IPS-15b (cell line): ENCODE measurements at regions not wholly inside any gene's neighbourhood (a gene's known extent, or its start where the extent isn't known, plus 50 kb on each side); places are given as distances from the start of the nearest gene placed in this dataset.

Experiments
- H3K27me3 ChIP-seq: one replicate; pipeline ENCODE4 v1.6.1; 2013; ENCODE audit warnings: low read length; ENCODE audit not compliant: control insufficient read depth, insufficient read depth
- H3K36me3 ChIP-seq: one replicate; pipeline ENCODE4 v1.6.1; 2013; ENCODE audit warnings: low read length; ENCODE audit not compliant: control insufficient read depth, insufficient read depth
- H3K4me1 ChIP-seq: one replicate; pipeline ENCODE4 v1.6.1; 2013; ENCODE audit warnings: mild to moderate bottlenecking, low read length; ENCODE audit not compliant: control insufficient read depth, insufficient read depth
- H3K4me3 ChIP-seq: one replicate; pipeline ENCODE4 v1.5.1; 2013; ENCODE audit warnings: low read depth, low read length
- H3K9ac ChIP-seq: one replicate; pipeline ENCODE4 v1.6.1; 2013; ENCODE audit warnings: low read depth, mild to moderate bottlenecking, low read length
- H3K9me3 ChIP-seq: one replicate; pipeline ENCODE4 v1.6.1; 2013; ENCODE audit warnings: mild to moderate bottlenecking, low read length; ENCODE audit not compliant: control insufficient read depth, insufficient read depth

DNA sequence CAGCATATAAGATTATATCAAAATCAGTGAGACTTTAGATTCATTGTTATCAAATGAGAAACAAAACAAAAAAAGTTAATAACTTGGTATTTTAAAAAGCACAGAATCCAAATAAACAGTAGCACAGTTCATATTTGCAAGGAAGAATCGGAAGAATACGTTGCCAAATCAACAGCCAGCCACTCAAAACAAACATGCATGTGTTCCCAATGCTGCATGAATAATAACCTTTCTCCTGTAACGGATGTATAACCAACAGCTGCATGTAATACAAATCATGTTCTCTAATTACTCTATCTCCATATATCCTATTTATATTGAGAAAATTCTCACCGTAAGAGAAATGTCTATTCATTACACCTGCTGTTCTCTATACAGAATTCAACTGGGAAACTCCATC lies 98.9 kb upstream of the FOXD3 start:
- Histone ChIP-seq H3K27me3 (no peaks in the 10 kb centered on the region), H3K9ac (no peak overlapping the region), H3K9me3 (no peaks in the 10 kb centered on the region), H3K36me3 (no peaks in the 10 kb centered on the region), H3K4me1 (no peaks in the 10 kb centered on the region), H3K4me3 (no peak overlapping the region)

DNA sequence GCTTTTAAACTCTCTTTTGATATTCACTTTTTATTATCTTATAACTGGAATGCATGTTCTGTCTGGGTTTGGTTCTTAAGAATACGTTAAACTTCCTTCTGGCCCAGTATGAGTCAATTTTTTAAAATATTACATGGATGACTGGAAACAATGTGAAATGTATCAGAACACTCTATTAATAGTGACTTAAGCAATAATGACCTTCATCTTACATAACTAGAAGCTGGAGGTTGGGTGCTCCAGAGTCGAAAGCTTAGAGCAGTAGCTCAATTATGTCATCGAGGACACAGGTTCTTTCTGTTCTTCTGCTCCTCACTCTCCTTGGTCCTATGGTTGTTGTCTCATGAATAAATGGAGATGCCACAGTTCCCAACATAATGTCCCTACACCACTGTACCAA lies 91.6 kb upstream of the FOXD3 start:
- Histone ChIP-seq H3K9me3 (no peaks in the 10 kb centered on the region), H3K4me1 (no peaks in the 10 kb centered on the region), H3K36me3 (no peaks in the 10 kb centered on the region), H3K4me3 (no peak overlapping the region), H3K27me3 (no peaks in the 10 kb centered on the region), H3K9ac (no peak overlapping the region)

DNA sequence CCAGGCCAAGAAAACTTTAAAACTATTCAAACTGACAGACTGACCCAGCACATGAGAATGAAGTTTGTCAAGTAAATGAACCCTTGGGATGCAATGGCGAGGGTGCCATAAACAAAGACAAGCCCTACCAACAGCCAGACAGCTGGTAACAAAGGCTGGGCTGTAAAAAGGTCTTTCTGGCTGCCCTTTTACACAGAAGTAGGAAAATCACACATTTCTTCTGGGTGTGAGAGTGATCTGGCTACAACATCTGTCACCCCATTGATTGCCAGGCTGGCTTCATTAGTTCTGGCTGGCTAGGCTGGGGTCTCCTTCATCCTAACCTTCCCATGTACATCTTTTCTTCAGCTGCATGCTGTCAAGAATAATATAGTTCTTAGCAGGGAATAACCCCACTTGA lies 83.6 kb upstream of the FOXD3 start:
- no peak overlapping the region for H3K9ac ChIP-seq
- H3K4me3 ChIP-seq, result no peak overlapping the region
- no peaks in the 10 kb centered on the region for H3K9me3 ChIP-seq
- H3K4me1 ChIP-seq, result no peaks in the 10 kb centered on the region
- H3K27me3 ChIP-seq, result no peaks in the 10 kb centered on the region
- no peaks in the 10 kb centered on the region for H3K36me3 ChIP-seq

DNA sequence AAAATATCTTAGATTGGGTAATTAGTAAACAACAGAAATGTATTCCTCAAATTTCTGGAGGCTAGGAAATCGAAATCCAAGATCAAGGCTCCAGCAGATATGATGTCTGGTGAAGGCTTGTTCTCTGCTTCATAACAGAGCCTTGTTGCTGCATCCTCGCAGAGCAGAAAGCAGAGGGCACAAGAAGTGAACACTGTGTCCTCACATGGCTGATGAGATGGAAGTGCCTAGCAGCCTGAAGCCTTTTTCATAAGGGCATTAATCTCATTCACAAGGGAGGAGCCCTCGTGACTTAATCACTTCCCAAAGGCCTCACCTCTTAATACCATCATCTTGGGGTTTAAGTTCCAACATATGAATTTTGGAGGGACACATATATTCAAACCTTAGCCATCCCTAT lies 77.2 kb upstream of the FOXD3 start:
- Histone ChIP-seq H3K9me3 (no peaks in the 10 kb centered on the region), H3K9ac (no peak overlapping the region), H3K4me3 (no peak overlapping the region), H3K27me3 (no peaks in the 10 kb centered on the region), H3K36me3 (no peaks in the 10 kb centered on the region), H3K4me1 (no peaks in the 10 kb centered on the region)

DNA sequence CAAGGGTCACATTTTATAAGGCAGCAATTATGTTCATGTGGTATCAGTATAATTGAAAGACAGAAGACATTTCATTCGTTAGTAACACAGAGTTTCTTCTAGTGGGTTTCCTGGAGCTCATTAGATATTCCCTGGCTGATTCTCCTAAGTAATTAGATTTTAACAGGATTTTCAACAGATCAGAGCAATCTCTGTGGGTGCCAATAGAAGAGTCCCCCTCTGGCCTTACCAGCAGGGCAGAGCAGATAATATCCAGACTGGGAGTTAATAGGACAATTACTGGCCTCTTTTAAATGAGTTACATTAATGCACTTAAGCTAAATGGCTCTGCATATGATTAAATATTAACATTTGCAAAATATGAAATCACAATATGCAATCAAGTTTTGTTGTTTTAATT lies 74.2 kb upstream of the FOXD3 start:
- H3K9me3 ChIP-seq, result no peaks in the 10 kb centered on the region
- H3K4me1 ChIP-seq, result no peaks in the 10 kb centered on the region
- no peaks in the 10 kb centered on the region for H3K27me3 ChIP-seq
- H3K9ac ChIP-seq, result no peak overlapping the region
- no peak overlapping the region for H3K4me3 ChIP-seq
- H3K36me3 ChIP-seq, result no peaks in the 10 kb centered on the region

DNA sequence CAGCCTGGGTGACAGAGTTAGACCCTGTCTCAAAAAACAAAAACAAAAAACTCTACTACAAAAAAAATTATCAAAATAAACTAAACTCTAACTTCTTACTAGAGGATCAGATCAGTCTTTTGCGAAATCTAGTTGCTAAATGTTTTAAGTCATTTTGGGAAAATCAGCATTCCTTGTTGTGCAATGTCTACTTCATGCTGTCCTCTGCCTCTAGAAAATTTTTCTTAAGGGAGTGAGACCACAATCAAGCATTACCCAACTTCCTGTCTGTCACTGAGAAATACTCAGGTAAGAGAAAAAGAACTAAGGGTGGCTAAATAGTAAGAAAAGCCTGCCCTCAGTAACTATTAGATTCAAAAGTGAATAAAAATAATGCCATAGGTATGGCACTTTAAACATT lies 67.2 kb upstream of the FOXD3 start:
- H3K4me3 ChIP-seq, result no peak overlapping the region
- no peaks in the 10 kb centered on the region for H3K4me1 ChIP-seq
- no peaks in the 10 kb centered on the region for H3K27me3 ChIP-seq

DNA sequence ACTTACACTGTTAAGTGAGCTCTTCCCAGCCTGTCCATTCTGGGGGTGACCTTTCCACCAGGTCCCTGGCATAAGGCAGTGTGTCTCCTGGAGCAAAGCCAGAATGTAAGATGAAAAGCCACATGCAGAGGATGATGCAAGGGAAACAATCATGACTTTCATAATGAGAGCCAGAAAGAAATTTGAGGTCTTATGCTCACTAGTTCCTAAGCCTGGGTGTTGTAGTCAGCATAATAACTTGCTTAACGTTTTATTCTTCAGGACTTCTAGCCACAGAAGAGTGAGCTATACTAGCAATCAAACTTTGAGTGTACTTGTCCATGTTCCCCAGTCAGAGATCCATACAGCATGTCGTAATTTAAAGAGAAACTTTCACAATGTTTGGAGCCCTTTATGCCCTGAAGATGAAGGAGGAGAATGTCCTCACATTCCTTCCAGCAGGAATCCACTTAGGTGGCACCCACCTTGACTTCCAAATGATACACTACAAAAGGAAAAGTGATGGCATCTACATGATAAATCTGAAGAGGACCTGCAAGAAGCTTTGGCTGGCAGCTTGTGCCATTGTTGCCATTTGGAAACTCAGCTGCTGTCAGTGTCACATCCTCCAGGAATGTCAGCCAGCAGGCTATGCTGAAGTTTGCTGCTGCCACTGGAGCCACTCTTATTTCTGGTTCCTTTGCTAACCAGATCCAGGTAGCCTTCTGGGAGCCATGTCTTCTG lies 60.5 kb upstream of the FOXD3 start:
- Histone ChIP-seq H3K27me3 (no peaks in the 10 kb centered on the region), H3K9me3 (no peaks in the 10 kb centered on the region), H3K36me3 (no peaks in the 10 kb centered on the region), H3K4me1 (no peaks in the 10 kb centered on the region), H3K4me3 (no peak overlapping the region), H3K9ac (no peak overlapping the region)

More for the DNA sequence above, 67.2 kb upstream of the FOXD3 start:
- Histone ChIP-seq H3K9me3 (no peaks in the 10 kb centered on the region), H3K9ac (no peak overlapping the region), H3K36me3 (no peaks in the 10 kb centered on the region)

DNA sequence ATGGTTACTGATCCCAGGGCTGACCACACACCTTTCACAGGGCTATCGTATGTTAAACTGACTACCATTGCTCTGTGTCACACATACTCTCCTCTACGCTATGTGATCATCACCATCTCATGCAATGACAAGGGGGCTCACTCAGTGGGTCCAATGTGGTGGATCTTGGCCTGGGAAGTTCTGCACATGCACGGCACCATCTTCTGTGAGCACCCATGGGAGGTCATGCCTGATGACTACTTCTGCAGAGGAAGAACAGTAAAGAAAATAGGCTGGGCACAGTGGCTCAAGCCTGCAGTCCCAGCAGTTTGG lies 60.0 kb upstream of the FOXD3 start:
- Histone ChIP-seq H3K4me1 (no peaks in the 10 kb centered on the region), H3K4me3 (no peak overlapping the region), H3K36me3 (no peaks in the 10 kb centered on the region), H3K27me3 (no peaks in the 10 kb centered on the region), H3K9ac (no peak overlapping the region), H3K9me3 (no peaks in the 10 kb centered on the region)

DNA sequence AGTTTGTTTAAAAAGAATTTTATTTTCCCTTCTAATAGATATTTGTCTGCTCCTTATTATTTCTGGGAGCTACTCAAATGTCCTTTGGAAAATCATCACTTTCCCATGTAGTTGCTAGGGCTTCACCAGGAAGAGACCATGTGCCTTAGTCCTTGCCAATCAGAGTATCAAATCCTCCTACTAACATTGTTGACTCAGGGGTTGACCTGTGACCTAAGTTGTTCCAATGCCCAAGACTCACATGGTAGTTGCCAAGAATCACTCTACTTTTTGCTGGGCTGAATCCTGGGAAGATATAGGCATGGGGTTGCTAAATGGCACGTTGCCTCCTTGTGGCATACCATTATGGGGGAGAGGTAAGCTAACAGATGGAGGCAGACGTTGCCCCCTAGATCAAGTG lies 58.2 kb upstream of the FOXD3 start:
- no peaks in the 10 kb centered on the region for H3K4me1 ChIP-seq

DNA sequence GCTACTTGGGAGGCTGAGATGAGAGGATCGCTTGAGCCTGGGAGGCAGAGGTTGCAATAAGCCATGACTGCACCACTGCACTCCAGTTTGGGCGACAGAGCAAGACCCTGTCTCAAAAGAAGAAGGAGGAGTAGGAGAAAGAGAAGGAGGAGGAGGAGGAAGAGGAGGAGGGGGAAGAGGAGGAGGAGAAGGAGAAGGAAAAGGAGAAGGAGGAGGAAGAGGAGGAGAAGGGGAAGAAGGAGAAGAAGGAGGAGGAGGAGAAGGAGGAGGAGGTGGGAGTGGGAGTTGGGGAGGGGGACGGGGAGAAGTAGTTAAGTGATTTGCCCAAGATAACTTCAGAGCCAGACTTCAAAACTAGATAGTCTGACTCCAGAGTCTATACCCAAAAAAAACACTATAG lies 55.5 kb upstream of the FOXD3 start:
- H3K9ac ChIP-seq, result no peak overlapping the region
- no peaks in the 10 kb centered on the region for H3K27me3 ChIP-seq
- H3K4me3 ChIP-seq, result no peak overlapping the region
- H3K4me1 ChIP-seq, result no peaks in the 10 kb centered on the region
- no peaks in the 10 kb centered on the region for H3K36me3 ChIP-seq
- H3K9me3 ChIP-seq, result no peaks in the 10 kb centered on the region

More for the DNA sequence above, 58.2 kb upstream of the FOXD3 start:
- H3K27me3 ChIP-seq, result no peaks in the 10 kb centered on the region
- no peak overlapping the region for H3K9ac ChIP-seq
- no peaks in the 10 kb centered on the region for H3K36me3 ChIP-seq
- H3K9me3 ChIP-seq, result no peaks in the 10 kb centered on the region
- H3K4me3 ChIP-seq, result no peak overlapping the region

DNA sequence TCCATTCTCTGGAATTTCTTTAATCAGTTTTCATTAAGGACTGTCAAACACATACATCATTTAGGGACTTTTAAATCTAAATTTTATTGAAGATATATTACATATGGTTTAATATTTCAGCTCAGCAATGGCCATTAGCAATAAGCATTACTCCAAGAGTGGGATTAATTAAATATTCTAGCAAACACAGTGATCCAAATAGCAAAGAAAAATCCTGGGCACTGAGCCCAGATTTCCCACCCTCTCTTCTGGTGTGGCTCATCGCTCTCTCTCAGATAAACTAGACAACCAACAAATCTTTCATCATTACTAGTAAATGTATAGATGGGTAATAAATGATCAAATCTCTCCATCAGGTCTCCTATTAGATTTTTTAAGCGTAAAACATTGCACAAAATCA lies 53.5 kb upstream of the FOXD3 start:
- H3K9me3 ChIP-seq, result no peaks in the 10 kb centered on the region
- H3K4me1 ChIP-seq, result no peaks in the 10 kb centered on the region
- H3K4me3 ChIP-seq, result no peak overlapping the region
- H3K36me3 ChIP-seq, result no peaks in the 10 kb centered on the region
- no peak overlapping the region for H3K9ac ChIP-seq
- no peaks in the 10 kb centered on the region for H3K27me3 ChIP-seq

DNA sequence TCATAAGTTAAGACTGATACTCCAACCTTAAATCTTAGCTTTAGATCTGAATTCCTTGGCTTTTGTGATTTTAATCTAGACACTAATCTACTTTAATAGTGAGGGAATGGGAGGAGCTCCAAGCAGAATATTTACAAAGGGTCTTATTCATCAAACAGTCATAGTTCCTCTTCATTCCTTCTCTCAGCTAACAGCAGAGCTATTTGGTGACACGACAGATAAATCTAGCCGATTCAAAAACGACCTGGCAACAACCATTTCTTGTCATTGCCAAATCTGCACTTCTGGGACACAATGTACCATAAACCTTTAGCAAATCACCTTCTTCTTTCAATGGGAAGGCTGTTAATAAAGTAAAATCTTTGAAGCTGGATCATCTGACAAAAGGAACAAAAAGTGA lies 52.8 kb upstream of the FOXD3 start:
- H3K36me3 ChIP-seq, result no peaks in the 10 kb centered on the region

More for the DNA sequence above, 52.8 kb upstream of the FOXD3 start:
- H3K4me1 ChIP-seq, result no peaks in the 10 kb centered on the region
- no peaks in the 10 kb centered on the region for H3K27me3 ChIP-seq
- H3K9me3 ChIP-seq, result no peaks in the 10 kb centered on the region
- no peak overlapping the region for H3K9ac ChIP-seq
- no peak overlapping the region for H3K4me3 ChIP-seq
